Type B pancreatic cell (in vitro differentiated cells): ENCODE measurements at regions not wholly inside any gene's neighbourhood (a gene's known extent, or its start where the extent isn't known, plus 50 kb on each side); places are given as distances from the start of the nearest gene placed in this dataset.
A peak's percentile ranks its signal among the peaks of the same experiment; 100 is the strongest.

Experiments
- DNase-seq: peaks from one replicate; pipeline ENCODE4 v3.0.0; 2021; ENCODE audit warnings: mixed read lengths; ENCODE audit not compliant: unreplicated experiment; ENCODE audit errors: extremely low spot score
- H3K27ac Mint-ChIP-seq: 2 replicates; pipeline ENCODE4 v1.8.0; 2021; ENCODE audit warnings: mild to moderate bottlenecking, mixed read lengths
- H3K27me3 Mint-ChIP-seq: 2 replicates; pipeline ENCODE4 v1.8.0; 2021; ENCODE audit warnings: mixed read lengths
- H3K36me3 Mint-ChIP-seq: 2 replicates; pipeline ENCODE4 v1.8.0; 2021; ENCODE audit warnings: mixed read lengths
- H3K4me1 Mint-ChIP-seq: one replicate; pipeline ENCODE4 v1.8.0; 2021; ENCODE audit warnings: mixed read lengths; ENCODE audit not compliant: unreplicated experiment
- H3K4me3 Mint-ChIP-seq: 2 replicates; pipeline ENCODE4 v1.8.0; 2021; ENCODE audit warnings: mild to moderate bottlenecking, mixed read lengths
- H3K9me3 Mint-ChIP-seq: 2 replicates; pipeline ENCODE4 v1.8.0; 2021; ENCODE audit warnings: mixed read lengths
- TF ChIP-seq, protein P1 (sequence below): fragments of 200-600 bp; sonication (generic); conservative IDR thresholded peaks from 2 replicates; pipeline ENCODE4 v1.5.0; 2021; ENCODE audit warnings: antibody characterized with exemption, mild to moderate bottlenecking

DNA sequence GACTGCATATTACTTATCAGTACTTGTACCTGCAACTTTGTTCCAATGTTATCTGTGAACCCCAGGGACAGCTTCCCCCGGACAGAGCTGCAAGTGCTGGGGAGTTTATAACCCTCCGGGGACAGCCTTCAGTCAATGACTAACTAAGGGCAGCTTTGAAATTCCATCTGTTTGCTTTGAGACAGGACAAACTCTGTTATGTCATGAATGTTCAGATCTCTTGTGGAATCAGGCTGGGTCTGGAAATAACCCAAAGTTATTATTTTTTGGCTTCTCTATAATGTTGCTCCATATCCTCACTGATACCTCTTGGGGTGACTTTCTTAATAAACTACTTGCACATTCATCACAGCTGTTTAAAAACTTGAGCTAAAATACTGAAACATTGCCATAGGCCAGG is 617.5 kb upstream of the TLE4 start:
- DNase-seq: no peak
- no peaks in the 10 kb centered on the region for H3K4me1 Mint-ChIP-seq
- H3K27me3 Mint-ChIP-seq: no peaks in the 10 kb centered on the region
- H3K36me3 Mint-ChIP-seq: peaks cover 4% of the 10 kb centered on the region
- H3K27ac Mint-ChIP-seq: no peak overlapping the region
- H3K9me3 Mint-ChIP-seq: peaks cover 11% of the 10 kb centered on the region
- no peak overlapping the region for H3K4me3 Mint-ChIP-seq
- TF ChIP-seq, protein P1, sequence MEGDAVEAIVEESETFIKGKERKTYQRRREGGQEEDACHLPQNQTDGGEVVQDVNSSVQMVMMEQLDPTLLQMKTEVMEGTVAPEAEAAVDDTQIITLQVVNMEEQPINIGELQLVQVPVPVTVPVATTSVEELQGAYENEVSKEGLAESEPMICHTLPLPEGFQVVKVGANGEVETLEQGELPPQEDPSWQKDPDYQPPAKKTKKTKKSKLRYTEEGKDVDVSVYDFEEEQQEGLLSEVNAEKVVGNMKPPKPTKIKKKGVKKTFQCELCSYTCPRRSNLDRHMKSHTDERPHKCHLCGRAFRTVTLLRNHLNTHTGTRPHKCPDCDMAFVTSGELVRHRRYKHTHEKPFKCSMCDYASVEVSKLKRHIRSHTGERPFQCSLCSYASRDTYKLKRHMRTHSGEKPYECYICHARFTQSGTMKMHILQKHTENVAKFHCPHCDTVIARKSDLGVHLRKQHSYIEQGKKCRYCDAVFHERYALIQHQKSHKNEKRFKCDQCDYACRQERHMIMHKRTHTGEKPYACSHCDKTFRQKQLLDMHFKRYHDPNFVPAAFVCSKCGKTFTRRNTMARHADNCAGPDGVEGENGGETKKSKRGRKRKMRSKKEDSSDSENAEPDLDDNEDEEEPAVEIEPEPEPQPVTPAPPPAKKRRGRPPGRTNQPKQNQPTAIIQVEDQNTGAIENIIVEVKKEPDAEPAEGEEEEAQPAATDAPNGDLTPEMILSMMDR: no peak

DNA sequence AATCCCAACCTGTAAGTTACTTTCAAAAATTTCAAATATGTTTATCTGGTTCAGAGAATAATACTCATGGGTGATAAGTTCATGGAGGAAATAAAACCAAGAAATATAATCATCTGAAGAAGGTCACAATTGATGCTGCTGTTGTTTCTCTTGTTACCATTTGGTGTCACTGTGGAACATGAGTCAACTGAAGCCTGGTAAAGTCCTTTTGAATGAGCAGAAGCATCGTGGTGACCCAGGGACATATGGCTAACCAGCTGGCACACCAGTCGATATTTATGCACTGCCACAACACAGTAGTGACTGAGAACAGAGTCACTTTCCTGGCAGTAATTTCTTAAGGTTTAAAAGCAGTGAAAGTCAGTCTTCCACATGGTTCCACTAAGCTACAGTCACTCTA is 612.9 kb upstream of the TLE4 start:
- peaks cover 3% of the 10 kb centered on the region for H3K36me3 Mint-ChIP-seq
- no peak for DNase-seq
- H3K9me3 Mint-ChIP-seq: peaks cover 21% of the 10 kb centered on the region
- TF ChIP-seq, protein P1: peak; percentile 45
- no peaks in the 10 kb centered on the region for H3K27me3 Mint-ChIP-seq
- H3K4me3 Mint-ChIP-seq: no peak overlapping the region
- no peak overlapping the region for H3K27ac Mint-ChIP-seq
- H3K4me1 Mint-ChIP-seq: peaks cover 4% of the 10 kb centered on the region

DNA sequence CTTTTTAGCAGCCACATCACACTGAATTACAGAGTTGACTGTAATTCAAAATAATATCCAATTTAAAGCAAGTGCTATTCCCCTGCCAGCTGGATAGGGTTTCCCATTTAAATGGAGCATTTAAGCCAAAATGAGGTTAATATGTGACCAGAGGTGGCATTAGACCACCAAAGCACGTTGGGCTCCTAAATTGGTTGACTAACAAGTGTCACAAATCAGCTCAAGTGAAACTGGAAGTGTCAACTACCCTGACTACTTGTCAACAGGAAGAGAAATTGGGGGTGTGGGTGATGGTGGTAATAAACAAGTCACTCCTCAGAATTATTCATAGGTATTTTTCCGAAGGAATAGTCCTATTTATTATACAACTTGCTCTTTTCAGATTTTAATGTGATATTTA is 609.6 kb upstream of the TLE4 start:
- no peak for DNase-seq
- Mint-ChIP-seq H3K4me3 (no peak overlapping the region), H3K9me3 (peaks cover 21% of the 10 kb centered on the region), H3K27me3 (no peaks in the 10 kb centered on the region), H3K36me3 (no peaks in the 10 kb centered on the region), H3K27ac (no peak overlapping the region), H3K4me1 (peaks cover 9% of the 10 kb centered on the region)
- TF ChIP-seq, protein P1: no peak

DNA sequence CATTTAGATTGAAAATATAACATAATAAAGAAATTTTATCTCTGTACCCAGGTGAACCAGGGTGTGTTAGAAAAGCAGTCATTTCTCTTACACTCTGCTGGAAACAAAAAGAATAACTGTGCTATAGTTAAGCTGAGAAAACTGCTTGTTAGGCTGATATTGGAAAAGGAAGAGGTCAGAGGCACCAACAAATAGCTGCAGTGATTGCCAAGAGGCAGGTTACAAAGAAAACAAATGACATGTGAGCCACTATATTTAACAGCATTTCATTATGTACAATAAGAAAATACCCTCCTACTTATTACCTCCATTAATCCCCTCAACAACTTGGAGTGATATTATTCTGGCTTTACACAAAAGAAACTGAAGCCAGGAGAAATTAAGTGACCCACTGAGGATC is 607.9 kb upstream of the TLE4 start:
- no peaks in the 10 kb centered on the region for H3K27me3 Mint-ChIP-seq
- H3K4me1 Mint-ChIP-seq: peaks cover 9% of the 10 kb centered on the region
- no peak overlapping the region for H3K27ac Mint-ChIP-seq
- DNase-seq: no peak
- no peak overlapping the region for H3K4me3 Mint-ChIP-seq
- peaks cover 23% of the 10 kb centered on the region for H3K9me3 Mint-ChIP-seq
- TF ChIP-seq, protein P1: no peak
- H3K36me3 Mint-ChIP-seq: no peaks in the 10 kb centered on the region

DNA sequence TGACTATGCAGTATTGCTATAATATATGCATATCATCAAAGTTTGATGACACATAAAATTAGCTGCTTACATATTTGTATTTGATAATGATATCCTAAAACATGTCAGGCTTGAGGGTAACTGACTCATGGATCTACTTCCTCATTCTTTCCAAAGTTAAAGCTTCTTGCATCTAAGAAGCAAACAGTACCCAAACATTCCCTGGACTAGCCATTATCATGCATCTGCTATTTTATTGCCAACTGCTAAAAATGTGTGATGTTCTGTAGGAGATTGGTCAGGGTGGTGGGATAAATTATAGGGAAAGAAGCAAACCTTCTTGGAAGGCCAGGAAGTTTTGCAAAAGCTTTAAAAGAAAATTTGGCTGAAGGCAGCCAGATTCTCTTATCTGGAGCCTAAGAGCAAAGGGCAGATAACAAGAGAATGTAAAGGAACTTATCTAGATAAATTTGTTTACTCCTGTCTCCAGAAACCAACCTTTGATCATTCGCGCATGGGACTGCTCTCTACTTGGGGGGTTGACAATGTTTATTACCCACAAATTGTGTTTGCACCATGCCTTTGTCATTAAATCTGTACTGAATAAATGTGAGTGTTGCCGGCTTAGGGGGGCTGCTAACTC is 604.1 kb upstream of the TLE4 start:
- H3K27me3 Mint-ChIP-seq: peaks cover 5% of the 10 kb centered on the region
- no peak overlapping the region for H3K4me3 Mint-ChIP-seq
- H3K9me3 Mint-ChIP-seq: peaks cover 8% of the 10 kb centered on the region
- no peak for DNase-seq
- peaks cover 9% of the 10 kb centered on the region for H3K4me1 Mint-ChIP-seq
- no peaks in the 10 kb centered on the region for H3K36me3 Mint-ChIP-seq
- TF ChIP-seq, protein P1: no peak
- no peak overlapping the region for H3K27ac Mint-ChIP-seq

DNA sequence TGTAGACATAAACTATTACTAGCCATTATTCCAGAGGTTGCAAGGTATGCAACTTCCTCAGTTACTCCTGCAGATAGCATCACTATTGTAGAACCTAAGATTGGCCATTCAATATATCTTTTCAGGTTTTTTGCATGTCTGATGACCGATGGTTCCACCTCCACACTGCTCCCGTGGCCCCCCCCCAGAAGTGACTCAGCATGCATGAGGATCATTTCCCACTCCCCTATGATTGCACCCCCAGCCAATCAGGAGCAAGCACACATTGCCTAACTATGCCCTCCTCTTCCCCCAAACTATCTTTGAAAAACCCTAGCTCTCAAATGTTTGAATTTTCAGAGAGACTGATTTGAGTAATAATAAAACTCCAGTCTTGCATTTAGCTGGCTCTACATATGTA is 601.4 kb upstream of the TLE4 start:
- Mint-ChIP-seq H3K27ac (no peak overlapping the region), H3K4me3 (no peak overlapping the region), H3K27me3 (peaks cover 11% of the 10 kb centered on the region), H3K9me3 (peaks cover 8% of the 10 kb centered on the region), H3K4me1 (peaks cover 7% of the 10 kb centered on the region), H3K36me3 (no peaks in the 10 kb centered on the region)
- TF ChIP-seq, protein P1: no peak
- DNase-seq: no peak
